ENCODE measurements at regions not wholly inside any gene's neighbourhood (a gene's known extent, or its start where the extent isn't known, plus 50 kb on each side); places are given as distances from the start of the nearest gene placed in this dataset.

DNA sequence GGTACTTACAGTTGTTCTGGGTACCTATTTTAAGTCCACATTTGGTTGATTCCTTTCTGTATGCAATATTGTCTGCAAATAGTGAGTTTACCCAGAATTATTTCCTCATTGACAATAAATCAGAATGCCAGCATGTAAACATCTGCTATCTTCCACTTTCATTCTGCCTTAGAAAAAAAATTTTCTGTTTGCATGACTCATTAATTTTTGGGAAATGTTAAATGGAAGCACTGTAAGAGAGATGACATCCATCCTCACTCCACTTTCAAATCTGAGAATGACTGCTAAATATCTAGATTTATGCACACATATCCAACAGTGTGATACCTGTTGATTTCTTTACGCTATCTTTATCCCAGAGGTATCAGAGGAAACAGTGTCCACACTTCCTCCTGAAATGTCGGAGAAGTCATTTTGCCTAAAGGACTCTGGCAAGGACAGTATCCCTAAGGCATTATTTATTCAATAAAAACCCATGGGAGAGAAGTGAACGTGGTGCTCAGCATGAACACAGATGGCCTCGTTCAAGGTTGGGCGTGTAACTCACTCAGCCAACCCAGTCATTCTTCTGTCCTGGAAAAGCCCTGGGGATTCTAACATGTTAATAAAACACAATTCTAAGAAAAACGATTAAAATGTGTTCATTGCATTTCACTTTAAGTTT, 780.9 kb downstream of the QKI start:
- peak in 1 of 3 experiments; percentile 61 for DNase-seq

- DNase-seq, result no peak
Observed at GRCh38 chr6:164188861-164189260, 774.3 kb downstream of the QKI start.

DNA sequence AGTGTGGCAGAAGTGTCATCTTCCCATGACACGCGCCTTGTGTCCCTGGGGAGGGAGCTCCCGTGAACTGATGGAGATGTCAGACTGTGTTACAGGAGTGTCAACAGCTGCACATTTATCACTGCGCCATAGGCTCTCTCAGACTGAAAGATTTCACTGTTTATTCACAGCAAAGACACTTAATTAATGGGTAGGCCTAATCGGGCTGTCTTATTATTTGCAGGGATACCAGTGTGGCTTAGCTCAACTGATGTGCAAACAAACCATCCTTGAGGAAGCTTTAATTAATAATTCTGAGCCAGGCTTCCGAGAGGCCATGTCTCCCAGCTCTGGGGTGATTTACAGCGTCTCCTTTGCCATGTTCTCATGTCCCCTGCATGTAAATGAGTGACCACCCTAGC, 771.0 kb downstream of the QKI start:
- DNase-seq, result peak in 2 of 3 experiments; percentile 76 to 97

- no peak for DNase-seq
Observed at GRCh38 chr6:164184410-164184809, 769.9 kb downstream of the QKI start.

DNA sequence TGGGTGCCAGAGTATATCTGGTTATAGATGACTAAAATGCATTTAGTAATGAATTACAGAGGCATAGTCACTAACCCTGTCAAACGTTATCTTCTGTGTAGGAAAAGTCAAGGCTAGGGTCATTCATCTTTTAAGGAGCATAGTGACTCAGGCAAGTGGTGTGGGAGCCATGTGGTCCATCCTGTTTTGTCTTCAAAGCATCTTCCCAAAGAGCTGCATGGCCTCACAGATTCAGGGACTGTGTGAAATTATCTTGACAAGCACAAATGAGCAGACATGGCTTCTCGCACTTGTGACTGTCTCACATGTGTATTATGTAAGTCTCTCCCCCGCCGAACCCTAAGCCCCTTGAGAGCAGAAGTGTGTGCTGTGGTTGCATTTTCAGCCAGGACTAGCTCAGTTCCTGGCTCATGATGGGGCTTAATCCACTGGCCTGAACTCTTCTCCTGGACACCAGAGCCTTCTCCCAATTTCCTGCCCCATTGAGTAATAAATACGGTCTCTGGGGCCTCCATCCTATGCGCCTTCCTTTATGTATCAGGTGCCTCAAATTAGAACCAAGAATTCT, 769.1 kb downstream of the QKI start:
- DNase-seq, result no peak

DNA sequence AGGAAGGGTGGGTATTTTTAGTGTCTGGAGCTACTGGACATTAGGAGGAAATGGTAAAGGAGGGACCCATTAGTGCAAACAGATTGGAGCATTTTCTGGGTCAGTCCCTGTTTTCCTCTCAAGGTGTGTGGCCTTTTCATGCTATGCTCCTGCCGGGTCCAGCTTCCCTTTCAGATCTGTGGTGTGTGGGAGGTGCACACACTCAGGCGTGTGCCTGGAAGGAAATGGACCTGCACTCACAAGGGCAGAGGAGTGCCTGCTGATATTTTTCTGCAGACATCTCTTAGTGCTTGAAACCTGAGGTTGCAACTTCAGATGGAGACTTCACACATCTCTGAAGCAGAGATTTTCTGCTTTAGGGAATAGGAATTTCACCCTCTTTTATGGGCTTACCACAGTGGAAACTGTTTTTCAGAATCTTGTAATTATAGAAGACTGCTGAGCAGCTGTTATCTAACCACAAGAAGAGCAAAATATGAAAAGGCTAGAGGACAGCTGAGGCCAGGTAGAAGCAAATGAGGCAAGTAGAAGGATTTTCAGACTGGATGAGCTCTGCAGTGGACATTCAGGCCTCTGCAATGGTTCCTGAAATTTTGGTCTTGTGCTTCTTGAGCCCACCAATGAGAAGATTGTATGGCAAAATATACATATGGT, 764.3 kb downstream of the QKI start:
- no peak for DNase-seq

- no peak for DNase-seq
Observed at GRCh38 chr6:164169355-164169754, 754.8 kb downstream of the QKI start.

- no peak for DNase-seq
Observed at GRCh38 chr6:164168595-164168994, 754.1 kb downstream of the QKI start.

GRCh38 chr6:164167873-164168405, 753.4 kb downstream of the QKI start:
- peak in 1 of 3 experiments; percentile 24 for DNase-seq

DNA sequence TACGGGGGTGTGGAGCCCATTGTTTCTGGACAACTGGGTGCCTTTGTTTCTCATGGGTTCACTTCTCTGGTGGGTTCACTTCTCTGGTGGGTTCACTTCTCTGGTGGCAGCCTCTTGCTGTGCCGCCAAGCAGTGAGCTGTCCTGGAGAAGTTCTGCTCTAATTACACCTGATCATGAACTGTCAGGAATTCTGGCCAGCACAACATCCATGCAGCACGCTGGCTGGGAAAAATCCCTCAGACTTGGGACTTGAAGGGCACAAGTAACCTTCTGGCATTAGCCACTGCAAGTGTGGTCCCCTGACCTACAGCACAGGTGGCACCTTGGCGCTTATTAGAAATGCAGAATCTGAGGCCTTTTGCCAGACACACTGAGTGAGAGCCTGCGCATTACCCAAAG, 752.5 kb downstream of the QKI start:
- DNase-seq, result no peak

- no peak for DNase-seq
Observed at GRCh38 chr6:164166515-164166914, 752.0 kb downstream of the QKI start.

DNA sequence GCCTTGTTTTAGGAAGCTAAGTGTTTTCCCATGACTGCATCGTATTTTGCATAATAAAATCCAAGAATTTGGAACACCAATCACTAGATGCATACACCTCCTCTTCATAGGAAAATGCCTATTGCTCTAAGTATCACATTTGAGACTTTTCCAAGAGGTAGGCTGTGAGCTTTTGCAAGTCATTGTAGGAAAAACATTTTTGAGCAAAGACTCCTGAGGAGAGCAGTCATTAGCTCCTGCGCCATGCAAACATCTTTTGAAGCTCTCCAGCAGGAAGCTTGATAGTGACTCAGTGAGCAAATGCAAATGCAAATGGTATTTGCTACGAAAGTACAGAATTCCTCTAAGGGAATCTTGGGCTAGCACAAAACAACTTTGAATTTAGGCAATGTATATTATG, 750.4 kb downstream of the QKI start:
- no peak for DNase-seq

DNA sequence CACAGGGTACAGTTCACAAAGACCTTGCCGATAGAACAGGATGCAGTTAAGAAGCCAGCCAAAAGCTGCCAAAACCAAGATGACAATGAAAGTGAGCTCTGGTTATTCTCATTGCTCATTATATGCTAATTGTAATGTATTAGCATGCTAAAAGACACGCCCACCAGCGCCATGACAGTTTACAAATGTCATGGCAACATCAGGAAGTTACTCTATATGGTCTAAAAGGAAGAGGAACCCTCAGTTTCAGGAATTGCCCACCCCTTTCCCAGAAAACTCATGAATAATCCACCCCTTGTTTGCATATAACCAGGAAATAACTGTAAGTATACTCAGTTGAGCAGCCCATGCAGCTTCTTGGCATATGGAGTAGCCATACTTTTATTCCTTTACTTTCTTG, 748.7 kb downstream of the QKI start:
- no peak for DNase-seq

GRCh38 chr6:164159061-164159460, 744.5 kb downstream of the QKI start:
- no peak for DNase-seq

GRCh38 chr6:164154588-164154987, 740.1 kb downstream of the QKI start:
- no peak for DNase-seq

DNA sequence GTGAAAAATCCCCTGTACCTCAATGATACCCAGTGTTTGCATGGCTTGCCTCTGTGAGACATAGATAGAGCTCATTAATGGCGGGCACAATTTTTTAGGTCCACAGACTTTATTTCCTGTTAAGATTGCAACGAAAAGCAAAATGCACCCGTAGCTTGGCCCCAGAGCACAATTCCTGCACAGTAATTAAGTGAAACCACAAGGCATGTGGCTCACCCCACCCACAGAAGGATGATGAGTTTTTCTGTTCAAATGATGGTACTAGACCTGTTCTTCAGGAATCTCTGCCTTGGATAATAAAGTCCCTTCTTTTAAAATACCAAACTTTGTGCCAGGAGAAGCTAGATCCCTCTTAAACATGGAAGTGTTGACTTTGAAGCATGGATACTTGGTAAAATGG, 738.1 kb downstream of the QKI start:
- DNase-seq, result no peak

DNA sequence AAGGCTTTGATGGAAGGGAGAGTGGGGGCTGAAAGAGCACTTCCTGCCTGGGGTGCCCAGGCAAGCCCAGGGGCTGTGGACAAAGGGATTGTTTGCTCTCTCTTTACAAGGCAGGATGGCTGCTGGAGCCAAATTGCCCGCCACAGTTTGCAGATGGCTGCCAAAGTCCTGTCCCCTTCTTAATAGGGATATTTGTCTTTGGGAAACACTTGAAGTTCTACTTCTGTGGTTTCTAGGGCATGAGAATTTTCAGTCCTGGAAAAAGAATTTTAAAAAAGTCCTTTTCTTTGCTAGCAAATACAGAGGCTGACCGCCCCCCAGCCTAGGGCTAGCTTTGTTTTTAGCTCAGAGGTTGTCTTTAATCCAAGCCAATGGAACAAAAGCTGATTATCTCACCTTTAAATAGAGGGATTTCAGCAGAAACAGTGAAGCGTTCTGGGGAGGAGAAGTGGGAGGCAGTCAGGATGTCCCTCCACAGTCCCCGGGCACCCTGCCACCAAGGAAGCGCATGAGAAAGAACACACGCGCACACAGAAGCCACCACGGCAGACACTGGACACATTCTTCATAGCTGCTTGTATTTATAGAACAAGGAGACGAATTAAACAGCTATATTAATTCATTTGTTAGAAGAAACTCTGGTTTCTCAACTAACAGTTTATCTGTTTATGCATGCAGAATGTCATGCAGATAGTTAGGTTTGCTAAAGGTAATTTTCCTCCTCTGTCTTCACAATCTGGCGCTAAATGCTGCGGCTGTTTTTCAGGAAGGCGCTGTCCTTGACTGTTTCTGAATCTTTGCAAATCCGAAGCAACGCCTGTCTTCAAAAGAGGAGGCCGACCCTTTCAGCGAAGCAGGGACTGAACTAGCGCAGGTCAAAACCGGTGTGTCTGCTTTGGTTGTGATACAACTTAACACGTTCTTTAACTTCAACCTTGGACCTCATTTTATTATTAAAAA, 736.9 kb downstream of the QKI start:
- DNase-seq, result peak in 2 of 3 experiments; percentile 41 to 74

GRCh38 chr6:164150232-164150631, 735.7 kb downstream of the QKI start:
- DNase-seq, result no peak

DNA sequence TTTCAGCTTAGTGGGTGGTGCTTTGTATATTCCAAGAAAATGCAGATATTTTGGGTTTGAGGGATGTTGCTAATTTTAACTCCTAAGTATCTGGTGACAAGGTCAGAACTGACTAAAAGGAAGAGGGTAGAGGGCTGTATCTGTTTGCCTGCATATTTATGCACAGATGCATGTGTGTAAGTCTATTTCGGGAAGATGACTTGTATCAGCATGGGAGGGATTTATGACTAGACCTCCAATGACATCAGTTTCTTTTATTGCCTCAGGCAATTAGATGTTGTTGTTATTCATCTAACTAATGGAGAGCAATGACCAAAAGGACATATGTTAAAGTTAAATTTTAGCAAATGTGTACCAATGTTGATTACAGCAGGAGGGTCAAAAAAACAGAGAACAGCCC, 734.3 kb downstream of the QKI start:
- no peak for DNase-seq

DNA sequence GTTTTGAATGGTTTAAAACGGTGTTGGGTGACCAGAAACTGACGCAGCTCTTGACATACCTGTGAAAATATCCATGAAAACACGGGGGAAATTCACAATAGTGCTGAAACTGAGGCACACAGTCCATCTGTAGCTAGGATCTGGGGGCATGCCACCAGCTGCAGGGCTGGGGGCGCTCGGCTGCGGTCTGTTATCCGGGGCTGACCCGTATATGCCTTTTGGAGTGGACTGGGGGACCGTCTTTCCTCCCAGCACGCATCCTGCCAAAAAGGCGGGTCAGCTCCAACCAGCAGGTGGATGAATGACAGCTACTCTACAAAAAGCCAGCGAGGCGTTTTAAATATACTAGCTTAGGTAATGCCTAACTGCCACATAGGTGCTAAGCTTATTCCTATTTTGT, 729.8 kb downstream of the QKI start:
- DNase-seq, result no peak

- DNase-seq, result no peak
Observed at GRCh38 chr6:164142322-164142721, 727.8 kb downstream of the QKI start.

DNA sequence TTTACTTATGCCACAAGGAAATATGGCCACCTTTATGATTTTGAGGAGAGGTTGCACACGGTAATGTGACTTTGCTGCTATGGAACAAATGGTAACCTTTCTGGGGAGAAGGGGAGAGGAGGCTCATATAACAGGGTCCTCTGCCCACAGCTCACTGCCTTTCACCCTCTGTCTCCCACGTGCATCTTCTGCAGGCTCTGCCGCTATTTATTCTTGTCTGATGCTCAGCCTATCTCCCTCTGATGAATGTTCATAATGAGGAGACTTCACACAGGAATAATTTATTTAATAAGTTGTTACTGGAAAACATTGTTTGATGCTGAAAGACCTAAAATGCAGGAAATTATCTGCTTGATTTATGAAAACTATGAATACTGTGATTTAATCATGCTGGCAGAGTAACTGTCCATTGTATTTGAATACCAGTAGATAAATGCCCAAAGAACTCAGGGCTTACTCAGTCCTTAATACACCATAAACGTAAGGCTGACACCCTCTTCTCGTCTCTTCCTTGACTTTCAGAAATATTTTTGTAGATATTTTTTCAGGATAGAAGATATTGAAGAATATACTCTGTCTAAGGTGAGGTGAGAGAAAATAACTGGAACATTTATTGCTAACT, 721.1 kb downstream of the QKI start:
- no peak for DNase-seq

- peak in 1 of 3 experiments; percentile 31 for DNase-seq
Observed at GRCh38 chr6:164133095-164133494, 718.6 kb downstream of the QKI start.
